LHCN-M2 (cell line): ENCODE measurements at regions not wholly inside any gene's neighbourhood (a gene's known extent, or its start where the extent isn't known, plus 50 kb on each side); places are given as distances from the start of the nearest gene placed in this dataset.
A peak's percentile ranks its signal among the peaks of the same experiment; 100 is the strongest.
"Not testable (repeated sequence)": the region's sequence is repeated elsewhere in the genome, so short reads cannot be mapped to it uniquely, and the experiment has no call there.

Source experiments
- DNase-seq: peaks from one replicate; pipeline ENCODE4 v3.0.0-alpha.2; 2012; ENCODE audit warnings: low read depth

DNA sequence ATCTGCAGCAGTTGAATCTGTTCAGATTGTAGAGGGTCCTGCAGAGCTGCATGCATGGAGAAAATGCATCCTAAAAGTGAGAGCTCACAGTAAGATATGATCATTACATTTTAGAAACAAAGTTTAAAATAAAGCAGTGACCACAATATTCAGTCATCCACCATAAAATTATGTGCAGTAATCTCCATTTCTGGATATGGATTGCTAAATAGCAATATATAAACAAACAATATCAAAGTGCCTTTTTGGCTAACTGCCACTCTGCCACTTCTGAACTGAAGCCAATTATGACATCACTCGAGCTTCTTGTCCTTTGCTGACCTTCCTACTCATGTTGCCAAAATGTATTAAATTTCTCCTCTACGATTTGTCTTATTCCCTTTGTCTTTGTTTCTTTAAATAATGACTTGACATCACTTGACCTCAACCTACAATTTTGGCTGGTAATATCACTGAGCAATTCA lies 262.0 kb upstream of the CXADR start:
- DNase-seq: no peak

DNA sequence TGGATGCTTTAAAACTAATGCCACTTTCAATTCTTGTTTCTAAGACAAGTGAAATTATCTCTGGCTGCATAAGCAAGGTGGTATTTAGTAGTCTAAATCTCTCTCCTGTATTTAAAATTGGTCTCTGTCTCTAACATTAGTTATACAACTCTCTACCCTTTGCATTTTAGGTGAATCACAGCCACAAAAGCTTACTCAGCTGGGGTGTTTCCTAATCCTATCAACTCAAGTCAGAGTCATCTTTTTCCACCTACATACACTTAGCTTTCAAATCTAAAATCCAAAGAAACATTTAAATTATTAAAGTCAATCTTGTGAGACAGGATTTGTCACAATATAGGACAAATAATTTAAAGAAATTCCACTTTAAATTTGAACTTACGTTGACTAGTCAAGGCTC lies 255.1 kb upstream of the CXADR start:
- DNase-seq: no peak

DNA sequence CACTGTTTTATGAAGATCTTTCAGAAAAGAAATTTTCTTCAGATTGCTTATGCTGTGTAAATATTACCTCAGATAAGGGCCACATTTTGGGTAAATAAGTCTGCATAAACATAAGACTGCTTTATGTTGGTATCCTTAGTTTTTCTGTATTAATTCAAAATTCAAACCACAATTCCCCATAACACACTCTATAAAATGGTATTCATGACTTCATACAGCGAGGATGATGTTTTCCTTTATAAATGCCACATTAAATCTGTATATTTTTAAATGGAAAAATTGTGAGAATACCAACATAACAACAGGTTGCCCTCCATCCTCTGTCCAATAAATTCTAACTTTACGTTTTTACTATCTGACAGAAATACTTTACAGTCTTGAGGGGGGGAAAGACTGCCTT lies 248.7 kb upstream of the CXADR start:
- no peak for DNase-seq

DNA sequence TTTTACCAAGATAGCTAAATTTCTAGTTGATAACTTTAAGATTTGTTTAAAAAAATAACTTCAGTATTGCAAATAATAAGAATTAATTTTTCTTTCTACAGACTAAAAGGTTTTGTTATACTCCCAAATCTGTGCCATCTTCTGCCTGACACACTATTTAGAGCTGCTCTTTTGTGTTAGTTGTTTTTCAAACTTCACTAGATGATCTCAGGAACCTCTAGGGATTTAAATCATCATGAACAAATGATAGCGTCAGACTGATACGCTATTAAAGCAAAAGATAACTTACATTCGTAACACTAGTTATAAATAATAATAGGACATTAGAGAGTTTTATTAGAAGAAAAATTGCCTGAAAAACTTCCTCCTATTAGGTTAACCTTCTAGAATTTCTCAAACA lies 243.1 kb upstream of the CXADR start:
- no peak for DNase-seq

DNA sequence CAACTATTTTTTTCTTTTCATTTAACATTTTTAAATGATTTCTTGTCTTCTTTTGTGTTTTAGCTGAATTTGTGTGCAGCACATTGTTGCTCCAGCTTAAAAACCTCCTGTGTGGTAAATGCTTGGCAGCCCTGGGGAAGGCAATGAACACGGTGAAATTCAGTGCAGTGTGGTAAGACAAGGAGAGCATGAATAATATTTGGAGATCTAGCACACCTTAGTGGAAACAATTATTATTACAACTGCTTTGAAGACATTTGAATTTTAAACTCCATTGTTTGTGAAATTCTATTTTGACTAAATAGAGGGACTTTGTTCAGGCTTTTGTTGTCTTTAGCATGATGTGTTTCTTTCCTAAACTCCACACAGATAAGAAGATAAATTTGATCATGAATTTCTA lies 242.6 kb upstream of the CXADR start:
- peak; percentile 20 for DNase-seq

DNA sequence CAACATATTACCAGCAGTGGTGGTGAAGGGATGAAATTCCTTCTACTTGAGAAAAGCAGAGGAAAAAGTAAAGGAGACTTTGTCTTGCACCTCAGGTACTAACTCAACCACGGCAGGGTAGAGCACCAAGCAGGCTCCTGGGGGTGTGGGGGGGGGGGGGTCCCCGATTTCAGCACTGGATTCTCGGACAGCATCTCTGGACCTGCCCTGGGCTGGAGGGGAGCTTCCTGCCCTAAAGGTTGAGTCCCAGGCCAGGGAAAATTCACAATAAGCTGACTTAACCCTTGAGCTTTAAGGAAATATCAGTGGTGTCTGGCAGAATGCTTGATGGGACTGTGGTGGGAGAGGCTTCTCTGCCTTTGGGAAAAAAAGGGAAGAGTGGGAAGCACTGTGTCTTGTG lies 233.2 kb upstream of the CXADR start:
- no peak for DNase-seq

DNA sequence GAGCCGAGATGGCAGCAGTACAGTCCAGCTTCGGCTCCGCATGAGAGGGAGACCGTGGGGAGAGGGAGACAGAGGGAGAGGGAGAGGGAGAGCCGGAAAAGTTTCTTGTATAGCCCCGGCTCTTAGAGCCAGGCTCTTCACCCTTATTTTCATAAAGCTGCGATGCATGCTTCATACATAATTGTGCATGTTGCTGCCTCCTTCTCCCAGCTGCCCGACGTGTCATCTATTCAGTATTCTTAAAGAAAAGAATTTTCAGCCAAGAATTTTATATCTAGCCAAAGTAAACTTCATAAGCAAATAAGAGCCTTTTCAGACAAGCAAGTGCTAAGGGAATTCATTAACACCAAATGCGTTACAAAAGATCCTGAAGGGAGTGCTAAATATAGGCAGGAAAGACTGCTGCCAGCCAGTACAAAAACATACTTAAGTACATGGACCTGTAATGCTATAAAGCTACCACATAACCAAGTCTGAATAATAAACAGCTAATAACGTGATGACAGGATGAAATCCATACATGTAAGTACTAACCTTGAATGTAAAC lies 219.8 kb upstream of the CXADR start:
- DNase-seq: not testable (repeated sequence)

DNA sequence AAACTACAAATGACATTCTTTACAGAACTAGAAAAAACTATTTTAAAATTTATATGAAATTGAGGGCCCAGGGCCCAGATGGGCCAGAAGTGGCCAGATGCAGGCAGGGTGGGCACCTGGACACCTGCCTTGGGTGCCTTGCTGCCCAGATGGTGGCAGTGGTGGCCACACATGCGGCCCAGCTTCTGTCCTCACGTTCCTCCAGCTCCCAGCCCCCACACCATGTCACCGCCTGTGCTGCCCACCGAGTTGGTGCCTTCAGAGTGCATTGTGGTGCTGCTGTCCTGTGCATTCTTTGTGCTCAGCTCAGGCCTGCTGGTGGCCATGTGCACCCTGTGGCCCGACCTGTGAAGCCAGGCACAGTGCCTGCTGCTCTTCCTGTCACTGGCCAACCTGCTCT lies 216.8 kb upstream of the CXADR start:
- no peak for DNase-seq

DNA sequence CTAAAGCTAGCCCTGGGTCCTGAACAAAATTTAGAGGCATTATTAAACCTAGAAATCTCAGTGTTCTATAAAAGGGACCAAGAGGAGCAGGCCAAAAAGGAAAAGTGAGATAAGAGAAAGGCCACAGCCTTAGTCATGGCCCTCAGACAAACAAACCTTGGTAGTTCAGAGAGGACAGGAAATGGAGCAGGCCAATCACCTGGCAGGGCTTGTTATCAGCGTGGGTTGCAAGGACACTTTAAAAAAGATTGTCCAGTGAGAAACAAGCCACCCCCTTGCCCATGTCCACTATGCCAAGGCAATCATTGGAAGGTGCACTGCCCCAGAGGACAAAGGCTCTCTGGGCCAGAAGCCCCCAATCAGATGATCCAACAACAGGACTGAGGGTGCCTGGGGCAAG lies 213.3 kb upstream of the CXADR start:
- DNase-seq: not testable (repeated sequence)

DNA sequence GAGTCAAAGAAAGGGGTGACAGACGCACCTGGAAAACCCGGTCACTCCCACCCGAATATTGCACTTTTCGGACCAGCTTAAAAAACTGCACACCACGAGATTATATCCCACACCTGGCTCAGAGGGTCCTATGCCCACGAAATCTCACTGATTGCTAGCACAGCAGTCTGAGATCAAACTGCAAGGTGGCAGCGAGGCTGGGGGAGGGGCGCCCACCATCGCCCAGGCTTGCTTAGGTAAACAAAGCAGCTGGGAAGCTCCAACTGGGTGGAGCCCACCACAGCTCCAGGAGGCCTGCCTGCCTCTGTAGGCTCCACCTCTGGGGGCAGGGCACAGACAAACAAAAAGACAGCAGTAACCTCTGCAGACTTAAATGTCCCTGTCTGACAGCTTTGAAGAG lies 185.1 kb upstream of the CXADR start:
- DNase-seq: not testable (repeated sequence)

DNA sequence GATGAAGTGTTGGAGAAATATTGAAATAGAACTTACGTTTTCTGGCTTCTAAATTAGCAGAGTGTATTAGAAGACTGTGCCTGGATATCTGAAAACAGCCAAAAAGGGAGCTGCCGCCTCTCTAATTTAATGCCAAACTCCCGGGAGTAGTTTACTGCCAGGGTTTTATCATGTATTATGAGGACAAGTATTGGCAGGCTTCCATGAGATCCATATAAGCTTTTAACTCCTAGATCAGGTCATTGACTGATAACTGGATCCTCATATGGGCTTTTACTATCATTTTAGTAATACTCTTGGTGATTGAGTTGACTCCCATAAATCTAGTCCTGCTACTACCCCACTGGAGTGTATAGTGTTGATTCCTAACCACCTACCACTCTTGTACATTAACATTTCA lies 178.4 kb upstream of the CXADR start:
- DNase-seq: no peak

DNA sequence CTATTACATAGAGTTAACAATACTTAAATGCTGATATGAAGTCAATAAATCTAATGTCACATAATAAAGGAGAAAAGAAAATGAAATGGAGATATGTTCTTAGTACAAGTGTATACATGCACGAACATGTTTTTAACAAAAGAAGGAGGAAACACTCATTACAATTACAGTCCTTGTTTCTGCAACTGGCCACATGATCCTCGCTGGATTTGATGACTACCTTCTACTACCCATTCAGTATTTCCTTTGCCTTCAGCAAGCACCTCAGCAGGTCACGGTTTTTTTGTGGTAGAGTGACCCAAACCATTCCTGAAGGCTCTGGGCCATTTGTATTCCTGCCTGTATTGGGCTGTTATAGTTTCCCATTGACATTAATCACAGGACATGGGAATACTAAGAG lies 172.8 kb upstream of the CXADR start:
- no peak for DNase-seq

DNA sequence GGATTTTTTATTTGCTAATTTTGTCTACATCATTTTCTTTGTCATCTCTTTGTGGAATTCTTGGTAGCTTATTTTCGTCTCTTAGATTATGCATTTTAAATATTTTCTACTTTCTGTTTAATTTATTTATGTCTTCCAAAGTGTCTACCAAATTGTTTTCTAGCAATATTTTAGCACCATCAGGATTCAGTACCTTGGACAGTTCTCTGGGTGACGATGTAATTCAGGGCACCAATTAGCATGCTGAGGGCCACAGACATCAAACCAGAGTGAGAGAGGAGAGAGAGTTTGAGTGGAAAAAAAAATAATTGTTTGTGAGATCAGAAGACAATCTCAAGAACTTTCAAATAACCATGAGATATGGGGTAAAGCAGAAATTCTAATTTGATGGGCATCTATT lies 169.8 kb upstream of the CXADR start:
- peak; percentile 0 for DNase-seq

DNA sequence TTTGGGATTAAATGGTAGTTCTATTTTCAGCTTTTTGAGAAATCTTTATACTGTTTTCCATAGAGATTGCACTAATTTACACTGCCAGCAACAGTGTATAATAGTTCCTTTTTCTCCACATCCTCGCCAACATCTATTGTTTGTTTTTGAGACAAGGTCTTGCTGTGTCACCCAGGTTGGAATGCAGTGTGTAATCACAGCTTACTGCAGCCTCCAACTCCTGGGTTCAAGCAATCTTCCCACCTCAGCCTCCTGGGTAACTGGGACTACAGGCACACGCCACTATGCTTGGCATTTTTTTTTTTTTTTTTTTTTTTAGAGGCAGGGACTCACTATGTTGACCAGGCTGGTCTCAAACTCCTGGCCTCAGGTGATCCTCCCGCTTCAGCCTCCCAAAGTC lies 164.5 kb upstream of the CXADR start:
- DNase-seq: no peak

DNA sequence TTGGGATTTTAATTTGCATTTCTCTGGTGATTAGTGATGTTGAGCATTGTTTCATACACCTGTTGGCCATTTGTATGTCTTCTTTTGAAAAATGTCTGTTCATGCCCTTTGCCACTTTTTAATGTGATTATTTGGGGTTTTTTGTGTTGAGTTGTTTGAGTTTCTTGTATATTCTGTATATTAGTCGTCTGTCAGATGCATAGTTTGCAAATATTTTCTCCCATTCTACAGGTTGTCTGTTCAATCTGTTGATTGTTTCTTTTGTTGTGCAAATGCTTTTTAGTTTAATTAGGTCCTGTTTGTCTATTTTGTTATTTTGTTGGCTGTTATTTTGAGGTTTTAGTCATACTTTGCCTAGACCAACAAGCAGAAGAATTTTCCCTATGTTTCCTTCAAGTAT lies 164.0 kb upstream of the CXADR start:
- no peak for DNase-seq

DNA sequence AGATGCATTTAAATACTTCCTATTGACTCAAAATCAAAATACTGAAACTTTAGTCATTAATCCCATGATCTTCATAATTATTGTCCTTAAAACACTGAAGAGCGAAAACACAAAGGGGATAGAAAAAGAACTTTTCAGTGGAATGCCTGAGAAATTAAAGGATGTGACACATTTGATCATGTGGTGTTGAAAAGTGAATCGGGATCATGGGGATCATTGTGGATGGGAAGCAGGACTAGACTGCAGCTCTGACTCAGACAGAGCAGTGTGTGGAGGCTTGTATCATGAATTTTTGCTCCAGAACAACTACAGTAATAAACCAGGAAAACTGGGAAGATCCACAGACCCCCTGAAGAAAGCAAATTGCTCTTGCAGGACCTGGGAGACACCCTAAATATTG lies 161.1 kb upstream of the CXADR start:
- DNase-seq: no peak

DNA sequence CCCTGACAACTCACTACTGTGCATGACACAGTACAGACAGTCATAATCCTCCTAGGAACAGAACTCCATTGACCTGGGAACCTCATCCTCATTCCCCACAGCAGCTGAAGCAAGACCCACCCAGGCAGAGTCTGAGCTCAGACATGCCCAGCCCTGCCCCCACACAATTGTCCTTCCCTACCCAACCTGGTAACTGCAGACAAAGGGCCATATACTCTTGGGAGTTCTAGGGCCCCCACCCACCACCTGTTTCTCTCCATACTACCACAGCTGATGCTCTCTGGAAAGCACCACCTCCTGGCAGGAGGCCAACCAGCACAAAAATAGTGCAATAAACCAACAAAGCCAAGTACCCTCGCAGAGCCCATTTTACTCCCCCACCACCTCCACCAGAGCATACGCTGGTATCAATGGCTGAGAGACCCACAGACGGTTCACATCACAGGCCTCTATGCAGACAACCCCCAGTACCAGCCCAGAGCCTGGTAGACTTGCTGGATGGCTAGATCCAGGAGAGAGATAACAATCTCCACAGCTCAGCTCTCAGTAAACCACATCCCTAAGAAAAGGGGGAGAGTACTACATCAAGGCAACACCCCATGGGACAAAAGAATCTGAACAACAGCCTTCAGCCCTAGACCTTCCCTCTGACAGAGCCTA lies 159.7 kb upstream of the CXADR start:
- no peak for DNase-seq

DNA sequence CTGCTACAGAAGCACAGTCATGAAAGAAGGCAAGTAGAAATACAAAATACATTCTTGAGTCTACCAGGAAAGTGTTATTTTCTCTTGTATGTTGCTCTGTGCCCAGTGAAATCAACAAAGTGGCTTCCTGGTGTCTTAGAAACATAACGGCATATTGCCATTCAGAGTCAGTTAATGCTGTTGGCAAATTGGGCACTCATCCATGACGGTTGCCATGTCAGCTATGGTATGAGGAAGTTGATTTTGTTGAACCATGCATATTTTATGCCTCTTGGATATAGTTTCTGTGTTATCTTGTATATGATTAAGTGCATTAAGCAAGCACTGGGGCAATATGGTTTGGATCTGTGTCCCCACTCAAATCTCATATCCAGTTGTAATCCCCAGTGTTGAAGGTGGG lies 153.1 kb upstream of the CXADR start:
- DNase-seq: no peak

DNA sequence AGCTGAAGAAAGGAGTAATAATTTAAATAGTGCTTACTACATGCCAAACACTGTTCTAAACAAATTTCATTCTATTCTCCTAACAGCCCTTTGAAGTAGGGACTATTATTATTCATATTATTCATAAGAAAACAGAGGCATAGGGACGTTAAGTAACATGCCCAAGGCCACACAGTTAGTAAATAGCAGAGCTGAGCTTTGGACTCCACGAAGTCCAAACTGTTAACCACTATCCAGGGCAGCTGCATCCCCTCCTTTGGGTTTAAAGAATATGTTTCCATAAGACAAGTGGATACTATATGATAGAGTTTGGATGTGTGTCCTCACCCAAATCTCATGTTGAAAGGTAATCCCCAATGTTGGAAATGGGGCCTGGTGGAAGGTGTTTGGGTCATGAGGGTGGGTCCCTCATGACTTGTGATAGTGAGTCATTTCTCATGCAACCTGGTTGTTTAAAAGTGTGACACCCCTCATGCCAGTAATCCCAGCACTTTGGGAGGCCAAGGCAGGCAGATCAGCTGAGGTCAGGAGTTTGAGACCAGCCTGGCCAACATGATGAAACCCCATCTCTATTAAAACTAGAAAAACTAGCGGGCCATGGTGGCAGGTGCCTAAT lies 144.0 kb upstream of the CXADR start:
- DNase-seq: no peak

DNA sequence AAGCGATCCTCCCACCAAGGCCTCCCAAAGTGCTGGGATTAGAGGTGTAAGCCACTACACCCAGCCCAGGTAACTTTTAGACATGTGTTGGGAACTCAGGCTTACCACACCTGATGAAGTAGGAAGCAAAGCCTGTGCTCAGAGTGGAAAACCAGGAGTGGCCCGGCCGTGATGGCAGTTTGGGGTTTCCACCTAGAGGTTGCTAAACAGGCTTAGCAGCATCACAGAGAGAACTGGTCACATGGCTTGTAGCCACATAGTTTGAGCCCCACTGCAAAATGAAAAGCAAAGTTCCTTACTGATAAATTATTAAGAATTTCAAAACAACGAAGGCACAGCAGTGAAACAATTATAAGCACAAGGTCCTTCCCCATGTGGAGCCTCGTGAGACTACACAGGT lies 142.6 kb upstream of the CXADR start:
- DNase-seq: no peak

DNA sequence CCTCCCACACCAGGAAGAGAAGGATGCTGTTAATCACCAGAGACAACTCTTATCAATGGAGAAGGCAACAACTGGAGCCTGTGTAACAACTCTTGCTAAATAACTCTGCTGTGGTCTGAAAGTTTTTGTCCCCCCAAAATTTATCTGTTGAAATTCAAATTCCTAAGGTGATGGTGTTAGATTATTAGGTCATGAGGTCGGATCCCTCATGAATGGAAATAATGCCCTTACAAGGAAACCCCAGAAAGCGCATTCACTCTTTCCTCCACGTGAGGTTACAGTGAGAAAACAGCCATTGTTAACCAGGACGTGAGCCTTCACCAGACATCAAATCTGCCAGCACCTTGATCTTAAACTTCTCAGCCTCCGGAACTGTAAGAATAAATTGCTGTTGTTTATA lies 141.9 kb upstream of the CXADR start:
- no peak for DNase-seq

DNA sequence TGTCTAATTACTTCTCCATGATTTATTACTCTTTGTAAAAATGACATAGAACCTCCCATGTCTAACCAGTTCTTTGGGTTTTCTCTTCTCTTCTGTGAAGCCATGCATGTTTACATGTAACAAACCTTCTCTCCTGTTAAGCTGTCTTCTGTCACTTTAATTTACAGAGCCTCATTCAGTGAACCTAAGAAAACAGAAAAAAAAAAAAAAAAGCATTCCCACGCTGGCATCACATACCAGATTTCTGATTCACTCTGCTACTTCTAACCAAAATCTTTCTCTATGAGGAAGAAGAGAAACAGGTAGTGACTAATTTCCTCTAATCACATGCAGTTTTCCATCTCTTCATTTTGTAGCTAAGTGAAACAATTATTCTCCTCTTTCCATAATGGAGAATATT lies 141.4 kb upstream of the CXADR start:
- no peak for DNase-seq

DNA sequence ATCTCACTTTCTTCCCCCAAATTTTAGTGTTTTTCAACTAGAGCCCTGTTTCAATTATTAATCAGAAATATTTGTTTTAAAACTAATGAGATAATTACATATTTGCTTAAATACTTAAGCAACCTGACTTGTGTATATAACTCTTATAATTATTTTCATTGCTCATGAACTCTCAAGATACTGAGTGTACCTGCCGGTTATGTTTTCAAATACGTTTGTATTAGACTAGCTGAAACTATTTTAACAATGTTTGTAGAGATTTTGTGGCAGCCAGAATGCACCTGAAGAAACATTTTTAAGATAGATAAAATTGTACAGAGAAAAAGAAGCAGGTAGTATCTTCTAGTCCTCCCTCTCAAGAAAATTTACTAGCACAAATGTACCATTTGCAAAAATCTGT lies 140.6 kb upstream of the CXADR start:
- DNase-seq: no peak

DNA sequence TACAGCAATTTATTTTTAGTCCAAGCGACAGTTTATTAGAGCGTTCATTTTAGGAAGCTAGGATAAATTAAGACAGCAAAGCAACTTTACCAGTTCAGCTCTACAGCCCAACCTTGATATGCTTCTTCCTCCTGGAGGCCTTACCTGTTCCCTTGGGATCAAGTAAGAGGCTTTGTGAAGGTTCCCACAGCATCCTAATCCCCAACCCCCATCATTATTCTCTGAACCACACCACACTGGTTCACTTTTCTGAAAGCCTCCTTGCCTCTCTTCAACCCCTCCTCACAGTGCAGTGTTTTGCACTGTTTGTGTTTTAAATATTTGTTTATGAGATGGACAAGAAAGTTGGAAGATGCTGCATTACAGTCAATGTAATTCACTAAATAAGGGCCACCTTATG lies 126.3 kb upstream of the CXADR start:
- DNase-seq: no peak
